ENCODE measurements at regions not wholly inside any gene's neighbourhood (a gene's known extent, or its start where the extent isn't known, plus 50 kb on each side); places are given as distances from the start of the nearest gene placed in this dataset.

DNA sequence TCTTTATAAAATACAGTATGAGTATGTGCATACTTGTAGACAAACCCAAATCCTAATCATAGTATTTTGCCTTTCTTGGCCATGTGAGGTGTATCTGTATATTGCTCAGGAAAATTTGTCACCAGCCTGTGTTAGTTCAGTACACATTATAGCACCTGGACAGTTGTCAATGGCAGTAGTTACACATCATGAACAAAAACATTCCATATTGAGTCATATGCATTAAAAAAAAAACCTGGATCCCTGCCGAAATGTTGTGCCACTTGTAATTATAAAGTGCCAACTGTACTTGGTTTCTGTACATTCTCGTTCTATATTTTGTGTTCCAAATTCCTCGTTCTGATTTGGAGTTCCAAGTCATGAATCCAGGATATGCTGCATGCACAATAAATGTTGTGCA is 410.4 kb downstream of the INHBA start:
- Histone ChIP-seq H3K9ac (no peak overlapping the region), H3K79me2 (ENCODE audit: insufficient read depth) (no peaks in the 10 kb centered on the region), H2AFZ (ENCODE audit: low read depth) (no peak overlapping the region), H3K4me2 (no peak overlapping the region), H3K27ac (ENCODE audit: low read depth in 2 of 2, low read length in 1 of 2) (no peak overlapping the region), H3K27me3 (ENCODE audit: insufficient read depth) (no peaks in the 10 kb centered on the region), H3K9me2 (no peaks in the 10 kb centered on the region), H3F3A (replicated peaks; ENCODE audit: insufficient read depth) (no peaks in the 10 kb centered on the region), H3K36me3 (replicated peaks in 1 of 2; ENCODE audit: control insufficient read depth in 1 of 2, insufficient read depth in 2 of 2, low read length in 1 of 2) (no peaks in the 10 kb centered on the region), H4K20me1 (ENCODE audit: insufficient read depth) (no peaks in the 10 kb centered on the region), H3K4me1 (ENCODE audit: control insufficient read depth in 1 of 2, insufficient read depth in 2 of 2, low read depth in 1 of 2, low read length in 1 of 2) (no peaks in the 10 kb centered on the region), H3K9me3 (0 out of 2 replicates have a peak, but pooled peaks cover 8% of the 10 kb centered on the region), H3K4me3 (ENCODE audit: low read depth in 2 of 2, low read length in 1 of 2) (no peak overlapping the region)
- no peak for DNase-seq
- POLR2A ChIA-PET = no interaction called here
- CTCF ChIA-PET = interaction anchor here (0.9 kb wide), 1 partner anchor 179 kb away, joined by 3 read pairs; no protein-coding TSS in a partner anchor
- TF ChIP-seq RCOR1 (IDR thresholded peaks at IDR 0.05; ENCODE audit: low read length) (no peak), ELF1 (IDR thresholded peaks at IDR 0.05) (no peak), NFIC (IDR thresholded peaks at IDR 0.05; ENCODE audit: borderline replicate concordance) (no peak), TCF12 (IDR thresholded peaks at IDR 0.05) (no peak), TEAD4 (IDR thresholded peaks at IDR 0.05; ENCODE audit: borderline replicate concordance, insufficient read depth) (no peak), GATA2 (CRISPR knock-in tag; IDR thresholded peaks at IDR 0.05) (no peak), FOXM1 (IDR thresholded peaks at IDR 0.05; ENCODE audit: low read depth) (no peak), PBX3 (IDR thresholded peaks at IDR 0.05) (no peak), RAD21 (IDR thresholded peaks at IDR 0.05; ENCODE audit: low read length) (no peak), FOXJ3 (CRISPR knock-in tag; IDR thresholded peaks at IDR 0.05) (no peak), TAF1 (IDR thresholded peaks at IDR 0.05; ENCODE audit: borderline replicate concordance, low read depth, low read length) (no peak), EP300 (IDR thresholded peaks at IDR 0.05; ENCODE audit: borderline replicate concordance in 1 of 2, low read depth in 1 of 2, low read length in 1 of 2) (no peak), YY1 (IDR thresholded peaks at IDR 0.05; ENCODE audit: low read depth) (no peak), SIN3A (IDR thresholded peaks at IDR 0.05; ENCODE audit: borderline replicate concordance, low read depth, low read length) (no peak), JUND (IDR thresholded peaks at IDR 0.05) (no peak), EZH2phosphoT487 (IDR thresholded peaks at IDR 0.05; ENCODE audit: borderline replicate concordance, low read depth) (no peak)
- TF ChIP-seq, protein P1, sequence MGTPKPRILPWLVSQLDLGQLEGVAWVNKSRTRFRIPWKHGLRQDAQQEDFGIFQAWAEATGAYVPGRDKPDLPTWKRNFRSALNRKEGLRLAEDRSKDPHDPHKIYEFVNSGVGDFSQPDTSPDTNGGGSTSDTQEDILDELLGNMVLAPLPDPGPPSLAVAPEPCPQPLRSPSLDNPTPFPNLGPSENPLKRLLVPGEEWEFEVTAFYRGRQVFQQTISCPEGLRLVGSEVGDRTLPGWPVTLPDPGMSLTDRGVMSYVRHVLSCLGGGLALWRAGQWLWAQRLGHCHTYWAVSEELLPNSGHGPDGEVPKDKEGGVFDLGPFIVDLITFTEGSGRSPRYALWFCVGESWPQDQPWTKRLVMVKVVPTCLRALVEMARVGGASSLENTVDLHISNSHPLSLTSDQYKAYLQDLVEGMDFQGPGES (IDR thresholded peaks at IDR 0.05; ENCODE audit: low read depth, low read length) = no peak
- TF ChIP-seq, protein P2, sequence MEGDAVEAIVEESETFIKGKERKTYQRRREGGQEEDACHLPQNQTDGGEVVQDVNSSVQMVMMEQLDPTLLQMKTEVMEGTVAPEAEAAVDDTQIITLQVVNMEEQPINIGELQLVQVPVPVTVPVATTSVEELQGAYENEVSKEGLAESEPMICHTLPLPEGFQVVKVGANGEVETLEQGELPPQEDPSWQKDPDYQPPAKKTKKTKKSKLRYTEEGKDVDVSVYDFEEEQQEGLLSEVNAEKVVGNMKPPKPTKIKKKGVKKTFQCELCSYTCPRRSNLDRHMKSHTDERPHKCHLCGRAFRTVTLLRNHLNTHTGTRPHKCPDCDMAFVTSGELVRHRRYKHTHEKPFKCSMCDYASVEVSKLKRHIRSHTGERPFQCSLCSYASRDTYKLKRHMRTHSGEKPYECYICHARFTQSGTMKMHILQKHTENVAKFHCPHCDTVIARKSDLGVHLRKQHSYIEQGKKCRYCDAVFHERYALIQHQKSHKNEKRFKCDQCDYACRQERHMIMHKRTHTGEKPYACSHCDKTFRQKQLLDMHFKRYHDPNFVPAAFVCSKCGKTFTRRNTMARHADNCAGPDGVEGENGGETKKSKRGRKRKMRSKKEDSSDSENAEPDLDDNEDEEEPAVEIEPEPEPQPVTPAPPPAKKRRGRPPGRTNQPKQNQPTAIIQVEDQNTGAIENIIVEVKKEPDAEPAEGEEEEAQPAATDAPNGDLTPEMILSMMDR (IDR thresholded peaks at IDR 0.05) = no peak
- TF ChIP-seq, protein P3, sequence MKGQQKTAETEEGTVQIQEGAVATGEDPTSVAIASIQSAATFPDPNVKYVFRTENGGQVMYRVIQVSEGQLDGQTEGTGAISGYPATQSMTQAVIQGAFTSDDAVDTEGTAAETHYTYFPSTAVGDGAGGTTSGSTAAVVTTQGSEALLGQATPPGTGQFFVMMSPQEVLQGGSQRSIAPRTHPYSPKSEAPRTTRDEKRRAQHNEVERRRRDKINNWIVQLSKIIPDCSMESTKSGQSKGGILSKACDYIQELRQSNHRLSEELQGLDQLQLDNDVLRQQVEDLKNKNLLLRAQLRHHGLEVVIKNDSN (IDR thresholded peaks at IDR 0.05; ENCODE audit: borderline replicate concordance, low read depth) = no peak
- 77% methylated on average over 3 of the region's 3 CpGs for WGBS (ENCODE audit: low lambda C conversion rate)

Measured in SK-N-SH (cell line).